ENCODE measurements at regions not wholly inside any gene's neighbourhood (a gene's known extent, or its start where the extent isn't known, plus 50 kb on each side); places are given as distances from the start of the nearest gene placed in this dataset.

GRCh38 chr13:105273665-105274222 is 1261.7 kb downstream of the EFNB2 start:
- RAD21 ChIA-PET (ENCODE audit: low non-redundant PET in 1 of 2, low total read pairs in 2 of 2, uncharacterized antibody in 2 of 2, unreplicated experiment in 2 of 2) = no interaction called here
- H2AFZ ChIP-seq (ENCODE audit: low read depth, low read length, poor library complexity, severe bottlenecking) = no peak overlapping the region
- intact Hi-C loops (cut with micrococcal nuclease) = no loop called here
- no TSS peak for BruUV-seq (replicated peaks)
- CTCF ChIA-PET = no interaction called here
- H3K9me2 ChIP-seq (ENCODE audit: insufficient read depth) = no peaks in the 10 kb centered on the region
- H3K27me3 ChIP-seq (ENCODE audit: insufficient read depth, low read length) = no peaks in the 10 kb centered on the region
- no peaks in the 10 kb centered on the region for H3K79me2 ChIP-seq (ENCODE audit: insufficient read depth, low read length)
- H3K4me2 ChIP-seq (ENCODE audit: low read length) = no peak overlapping the region
- no peak overlapping the region for H3K9ac ChIP-seq (ENCODE audit: low read length)
- no peaks in the 10 kb centered on the region for H3K4me1 ChIP-seq (ENCODE audit: control insufficient read depth in 1 of 2, insufficient read depth in 2 of 2, low read length in 2 of 2)
- H3K9me3 ChIP-seq (ENCODE audit: control insufficient read depth in 1 of 2, insufficient read depth in 1 of 2, low read depth in 1 of 2, low read length in 2 of 2) = no peaks in the 10 kb centered on the region
- DNase-seq (ENCODE audit: low read depth, low spot score) = no peak
- no peak overlapping the region for H3K4me3 ChIP-seq (replicated peaks in 1 of 2; ENCODE audit: low read depth in 1 of 2, low read length in 2 of 2)
- POLR2A ChIA-PET = no interaction called here
- H4K20me1 ChIP-seq (ENCODE audit: insufficient read depth) = no peaks in the 10 kb centered on the region
- H3K27ac ChIP-seq (ENCODE audit: low read depth, low read length) = no peak overlapping the region
- no peaks in the 10 kb centered on the region for H3K36me3 ChIP-seq (ENCODE audit: control insufficient read depth in 1 of 2, insufficient read depth in 2 of 2, low read length in 2 of 2)
- TF ChIP-seq CBX3 (IDR thresholded peaks at IDR 0.05; ENCODE audit: low read depth) = no peak
- no peak for TF ChIP-seq RAD21 (IDR thresholded peaks at IDR 0.05; ENCODE audit: low read depth)
- TF ChIP-seq YY1 (IDR thresholded peaks at IDR 0.05; ENCODE audit: extremely low read depth, insufficient replicate concordance, low read depth, low read length) = no peak
- no peak for TF ChIP-seq TCF7L2 (IDR thresholded peaks at IDR 0.05; ENCODE audit: borderline replicate concordance, extremely low read depth, insufficient read depth, insufficient read length)
- TF ChIP-seq EGR1 (IDR thresholded peaks at IDR 0.05; ENCODE audit: low read depth) = no peak
- no peak for TF ChIP-seq POLR2A (IDR thresholded peaks at IDR 0.05; ENCODE audit: borderline replicate concordance, extremely low read depth, insufficient read depth, insufficient read length)
- no peak for TF ChIP-seq EZH2 (IDR thresholded peaks at IDR 0.05)
- TF ChIP-seq CEBPB (IDR thresholded peaks at IDR 0.05; ENCODE audit: low read depth) = no peak
- no peak for TF ChIP-seq SP1 (IDR thresholded peaks at IDR 0.05; ENCODE audit: low read depth)
- no peak for TF ChIP-seq POLR2AphosphoS5 (IDR thresholded peaks at IDR 0.05; ENCODE audit: low read depth, low read length)
- TF ChIP-seq REST (IDR thresholded peaks at IDR 0.05; ENCODE audit: low read depth) = no peak
- TF ChIP-seq CTCF (IDR thresholded peaks at IDR 0.05 in 2 of 3, conservative IDR thresholded peaks at IDR 0.05 in 1 of 3; ENCODE audit: borderline replicate concordance in 1 of 3, insufficient read depth in 1 of 3, low read depth in 2 of 3, low read length in 2 of 3) = no peak
- no peak for TF ChIP-seq JUND (IDR thresholded peaks at IDR 0.05)
- TF ChIP-seq ZBTB33 (IDR thresholded peaks at IDR 0.05; ENCODE audit: extremely low read depth, insufficient replicate concordance, low read length) = no peak
- ATAC-seq = no peak

Measured in HCT116 (cell line).